ENCODE measurements at regions not wholly inside any gene's neighbourhood (a gene's known extent, or its start where the extent isn't known, plus 50 kb on each side); places are given as distances from the start of the nearest gene placed in this dataset.

DNA sequence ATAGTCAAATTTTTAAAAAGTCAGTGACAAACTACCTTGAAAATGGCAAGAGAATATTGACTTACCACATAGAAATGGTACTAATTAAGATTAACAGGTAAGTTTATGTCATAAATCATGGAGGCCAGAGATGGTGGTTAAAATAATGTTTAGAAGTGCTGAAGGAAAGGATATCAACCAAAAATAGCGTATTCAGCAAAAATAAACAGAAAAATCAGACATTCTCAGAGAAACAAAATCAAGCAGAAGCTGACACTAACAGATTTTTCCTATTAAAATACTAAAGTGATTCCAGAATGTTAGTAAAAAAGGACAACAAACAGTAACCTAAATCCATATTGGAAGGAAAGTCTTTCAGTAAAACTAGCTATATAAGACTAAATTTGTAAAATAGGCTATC is 959.9 kb upstream of the CDH10 start:
- TF ChIP-seq MAFK (IDR thresholded peaks at IDR 0.05; ENCODE audit: low read depth, low read length) (no peak), POLR2A (IDR thresholded peaks at IDR 0.05; ENCODE audit: control extremely low read depth in 1 of 2, low read depth in 2 of 2, low read length in 2 of 2) (no peak), CHD2 (IDR thresholded peaks at IDR 0.05; ENCODE audit: low read length) (no peak), CTCF (IDR thresholded peaks at IDR 0.05; ENCODE audit: control extremely low read depth in 1 of 3, insufficient read depth in 1 of 3, low read depth in 1 of 3, low read length in 3 of 3) (no peak)
- TF ChIP-seq, protein P1, sequence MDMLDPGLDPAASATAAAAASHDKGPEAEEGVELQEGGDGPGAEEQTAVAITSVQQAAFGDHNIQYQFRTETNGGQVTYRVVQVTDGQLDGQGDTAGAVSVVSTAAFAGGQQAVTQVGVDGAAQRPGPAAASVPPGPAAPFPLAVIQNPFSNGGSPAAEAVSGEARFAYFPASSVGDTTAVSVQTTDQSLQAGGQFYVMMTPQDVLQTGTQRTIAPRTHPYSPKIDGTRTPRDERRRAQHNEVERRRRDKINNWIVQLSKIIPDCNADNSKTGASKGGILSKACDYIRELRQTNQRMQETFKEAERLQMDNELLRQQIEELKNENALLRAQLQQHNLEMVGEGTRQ (IDR thresholded peaks at IDR 0.05; ENCODE audit: low read length) = no peak

Measured in H1 (cell line).